B cell (primary cell): ENCODE measurements at regions not wholly inside any gene's neighbourhood (a gene's known extent, or its start where the extent isn't known, plus 50 kb on each side); places are given as distances from the start of the nearest gene placed in this dataset.
"Not testable (repeated sequence)": the region's sequence is repeated elsewhere in the genome, so short reads cannot be mapped to it uniquely, and the experiment has no call there.

Source experiments
- ATAC-seq: fragments of 200-7000 bp; cut with Tn5 transposase; one replicate; pipeline ENCODE4 v1.10.0; 2021; ENCODE audit warnings: low read depth, mild to moderate bottlenecking, moderate number of reproducible peaks, moderate library complexity
- CTCF ChIA-PET: fragments of 350-600 bp; sonication (Branson Sonifier 250); formaldehyde crosslinking; loops from one replicate; lab custom pipeline; 2021; ENCODE audit warnings: antibody characterized with exemption, inconsistent platforms; lab: Charles Lee
- POLR2A ChIA-PET: fragments of 350-600 bp; sonication (Branson Sonifier 250); formaldehyde crosslinking; loops from one replicate; lab custom pipeline; 2021; ENCODE audit warnings: antibody characterized with exemption; lab: Charles Lee
- DNase-seq: peaks from one replicate; pipeline ENCODE4 v3.0.0; 2013
- H2AFZ ChIP-seq: 2 replicates; pipeline ENCODE4 v1.6.1; 2012; ENCODE audit warnings: mild to moderate bottlenecking, low read depth, low read length; ENCODE audit not compliant: insufficient read depth, poor library complexity, severe bottlenecking
- H3K27ac ChIP-seq, 2 donors: 1 replicate in 1 of 2; 2 replicates in 1 of 2; pipeline ENCODE4 v1.5.1; 2012 to 2013; ENCODE audit warnings: low read length in 2 of 2, mild to moderate bottlenecking in 2 of 2, moderate library complexity in 1 of 2
- H3K27me3 ChIP-seq, 4 experiments: fragments of 200-600 bp in 1 of 4; sonication (generic) in 1 of 4; replicated peaks in 1 of 4; 1 replicate in 2 of 4; 2 replicates in 2 of 4; pipeline versions ENCODE4 v1.6.1 to v1.7.0; 2013 to 2016; ENCODE audit warnings: low read length in 3 of 4, mild to moderate bottlenecking in 2 of 4, mixed read lengths in 1 of 4, moderate library complexity in 1 of 4; ENCODE audit not compliant: insufficient read depth in 4 of 4, control insufficient read depth in 3 of 4; ENCODE audit errors: control extremely low read depth in 1 of 4
- H3K36me3 ChIP-seq, 2 experiments: replicated peaks in 1 of 2; 1 replicate in 1 of 2; 2 replicates in 1 of 2; pipeline versions ENCODE4 v1.6.1 to v1.7.1; 2013; ENCODE audit warnings: low read length in 1 of 2; ENCODE audit not compliant: insufficient read depth in 2 of 2, control insufficient read depth in 1 of 2; ENCODE audit errors: control extremely low read depth in 1 of 2, extremely low read depth in 1 of 2
- H3K4me1 ChIP-seq, 2 donors: fragments of 200-600 bp in 1 of 2; sonication (generic) in 1 of 2; 1 replicate in 1 of 2; 2 replicates in 1 of 2; pipeline versions ENCODE4 v1.5.1 to v1.6.1; 2013 to 2017; ENCODE audit warnings: low read length in 2 of 2; ENCODE audit not compliant: control insufficient read depth in 2 of 2, insufficient read depth in 2 of 2
- H3K4me2 ChIP-seq: replicated peaks from 2 replicates; pipeline ENCODE3; 2012; ENCODE audit warnings: mild to moderate bottlenecking, low read depth, low read length; ENCODE audit not compliant: poor library complexity, severe bottlenecking
- H3K4me3 ChIP-seq, 5 experiments: fragments of 200-600 bp in 1 of 5; sonication (generic) in 1 of 5; 1 replicate in 3 of 5; 2 replicates in 2 of 5; pipeline versions ENCODE4 v1.5.1 to v1.7.0; 2011 to 2016; ENCODE audit warnings: low read length in 4 of 5, mild to moderate bottlenecking in 4 of 5, low read depth in 2 of 5, control low read depth in 1 of 5, moderate library complexity in 1 of 5; ENCODE audit not compliant: insufficient read depth in 1 of 5; ENCODE audit errors: control extremely low read depth in 1 of 5, extremely low read depth in 1 of 5
- H3K79me2 ChIP-seq: fragments of 200-600 bp; sonication (generic); one replicate; pipeline ENCODE4 v1.6.0; 2016; ENCODE audit warnings: low read length; ENCODE audit not compliant: control insufficient read depth, insufficient read depth
- H3K9ac ChIP-seq: fragments of 200-600 bp; sonication (generic); 2 replicates; pipeline ENCODE4 v1.6.1; 2017; ENCODE audit warnings: mild to moderate bottlenecking, low read length, moderate library complexity
- H3K9me3 ChIP-seq, 3 donors: one replicate each; pipeline versions ENCODE4 v1.6.1 to v1.7.1; 2013; ENCODE audit warnings: low read length in 2 of 3; ENCODE audit not compliant: control insufficient read depth in 2 of 3, insufficient read depth in 1 of 3; ENCODE audit errors: control extremely low read depth in 1 of 3
- H4K20me1 ChIP-seq: 2 replicates; pipeline ENCODE4 v1.6.0; 2012; ENCODE audit warnings: mild to moderate bottlenecking, low read length; ENCODE audit not compliant: insufficient read depth, control insufficient read depth, poor library complexity, severe bottlenecking
- H3K27ac Mint-ChIP-seq: one replicate; pipeline ENCODE4 v1.8.0; 2021; ENCODE audit warnings: mixed read lengths
- H3K27me3 Mint-ChIP-seq: one replicate; pipeline ENCODE4 v1.8.0; 2021; ENCODE audit warnings: mixed read lengths
- H3K4me1 Mint-ChIP-seq: one replicate; pipeline ENCODE4 v1.8.0; 2021; ENCODE audit warnings: mixed read lengths
- H3K4me3 Mint-ChIP-seq: one replicate; pipeline ENCODE4 v1.8.0; 2021; ENCODE audit warnings: mixed read lengths
- H3K9me3 Mint-ChIP-seq: one replicate; pipeline ENCODE4 v1.8.0; 2022; ENCODE audit warnings: mixed read lengths; ENCODE audit not compliant: insufficient read depth
- EZH2 ChIP-seq: IDR thresholded peaks from 2 replicates; pipeline ENCODE4 v1.6.1; 2012; ENCODE audit warnings: borderline replicate concordance, low read depth, mild to moderate bottlenecking, moderate library complexity, low read length; ENCODE audit not compliant: insufficient read depth, poor library complexity, severe bottlenecking
- WGBS: methylation state at CpG from one replicate; pipeline ENCODE4 v1.1.5; 2013; ENCODE audit warnings: missing lambda C conversion rate; ENCODE audit not compliant: insufficient coverage; 5-methylcytosine and 5-hydroxymethylcytosine counted together
- intact Hi-C: fragments of 100-400 bp; cut with micrococcal nuclease; formaldehyde crosslinking; loops from one replicate; pipeline ENCODE4 v1.10.0; 2022
- TF ChIP-seq, protein P1 (sequence below): fragments of 200-600 bp; IDR thresholded peaks from one replicate; pipeline ENCODE4 v1.8.0; 2022; ENCODE audit warnings: antibody characterized with exemption, mild to moderate bottlenecking

DNA sequence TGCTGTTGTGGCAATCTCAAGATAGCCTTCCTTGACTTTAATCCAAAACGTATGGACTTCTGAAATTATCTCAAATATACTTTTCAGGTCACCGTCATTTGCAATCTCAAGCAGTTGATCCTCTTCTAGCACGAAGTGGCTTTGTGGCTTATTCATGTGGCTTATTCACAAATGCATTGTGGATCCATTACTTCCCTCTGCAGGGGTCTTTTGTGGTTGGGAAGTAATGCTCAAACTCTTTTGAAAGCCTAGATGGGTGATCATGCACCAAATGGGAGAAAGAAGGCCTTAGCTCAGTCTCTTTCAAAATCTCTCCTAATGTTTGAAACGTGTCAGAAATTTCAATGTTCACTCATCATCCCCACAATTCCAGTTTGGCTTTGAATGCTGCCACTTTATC, 597.2 kb upstream of the CDH10 start:
- no peaks in the 10 kb centered on the region for H3K4me1 ChIP-seq
- no peaks in the 10 kb centered on the region for H3K36me3 ChIP-seq
- intact Hi-C loops, result no loop called here
- Mint-ChIP-seq H3K27me3 (no peaks in the 10 kb centered on the region), H3K4me3 (no peak overlapping the region), H3K27ac (no peak overlapping the region), H3K4me1 (no peaks in the 10 kb centered on the region), H3K9me3 (peaks cover 1% of the 10 kb centered on the region)
- no peak overlapping the region for H3K4me2 ChIP-seq
- no peak overlapping the region for H3K27ac ChIP-seq
- ChIA-PET POLR2A (no interaction called here), CTCF (no interaction called here)
- H2AFZ ChIP-seq, result no peak overlapping the region
- no peak overlapping the region for H3K9ac ChIP-seq
- no peak for DNase-seq
- WGBS, result 81% methylated on average over 3 of the region's 4 CpGs
- H4K20me1 ChIP-seq, result no peaks in the 10 kb centered on the region
- no peaks in the 10 kb centered on the region for H3K79me2 ChIP-seq
- no peak for ATAC-seq
- H3K27me3 ChIP-seq, result no peaks in the 10 kb centered on the region
- H3K9me3 ChIP-seq, result peaks cover 0 to 3% (median 0%) of the 10 kb centered on the region in 3 donors
- TF ChIP-seq, protein P1, sequence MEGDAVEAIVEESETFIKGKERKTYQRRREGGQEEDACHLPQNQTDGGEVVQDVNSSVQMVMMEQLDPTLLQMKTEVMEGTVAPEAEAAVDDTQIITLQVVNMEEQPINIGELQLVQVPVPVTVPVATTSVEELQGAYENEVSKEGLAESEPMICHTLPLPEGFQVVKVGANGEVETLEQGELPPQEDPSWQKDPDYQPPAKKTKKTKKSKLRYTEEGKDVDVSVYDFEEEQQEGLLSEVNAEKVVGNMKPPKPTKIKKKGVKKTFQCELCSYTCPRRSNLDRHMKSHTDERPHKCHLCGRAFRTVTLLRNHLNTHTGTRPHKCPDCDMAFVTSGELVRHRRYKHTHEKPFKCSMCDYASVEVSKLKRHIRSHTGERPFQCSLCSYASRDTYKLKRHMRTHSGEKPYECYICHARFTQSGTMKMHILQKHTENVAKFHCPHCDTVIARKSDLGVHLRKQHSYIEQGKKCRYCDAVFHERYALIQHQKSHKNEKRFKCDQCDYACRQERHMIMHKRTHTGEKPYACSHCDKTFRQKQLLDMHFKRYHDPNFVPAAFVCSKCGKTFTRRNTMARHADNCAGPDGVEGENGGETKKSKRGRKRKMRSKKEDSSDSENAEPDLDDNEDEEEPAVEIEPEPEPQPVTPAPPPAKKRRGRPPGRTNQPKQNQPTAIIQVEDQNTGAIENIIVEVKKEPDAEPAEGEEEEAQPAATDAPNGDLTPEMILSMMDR, result no peak
- TF ChIP-seq EZH2, result no peak
- H3K4me3 ChIP-seq, result no peak overlapping the region

DNA sequence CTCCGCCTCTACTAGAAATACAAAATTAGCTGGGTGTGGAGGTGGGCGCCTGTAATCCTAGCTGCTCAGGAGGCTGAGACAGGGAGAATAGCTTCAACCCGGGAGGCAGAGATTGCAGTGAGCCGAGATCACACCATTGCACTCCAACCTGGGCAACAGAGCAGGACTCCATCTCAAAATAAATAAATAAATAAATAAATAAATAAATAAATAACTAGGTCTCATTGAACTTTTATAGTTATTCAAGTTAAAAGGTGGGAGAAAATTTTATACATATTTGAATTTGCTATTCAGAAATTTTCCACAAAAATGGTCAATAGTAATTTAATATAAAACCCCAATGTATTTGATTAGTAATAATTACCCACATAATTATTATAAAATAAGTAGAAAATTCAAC, 593.9 kb upstream of the CDH10 start:
- CTCF ChIA-PET, ATAC-seq, POLR2A ChIA-PET, DNase-seq, H3K4me1 Mint-ChIP-seq, H3K4me1 ChIP-seq, H3K27ac ChIP-seq, H3K27me3 Mint-ChIP-seq, H3K4me3 Mint-ChIP-seq, intact Hi-C loops, H3K27ac Mint-ChIP-seq, H3K36me3 ChIP-seq, H4K20me1 ChIP-seq, H2AFZ ChIP-seq, H3K9me3 Mint-ChIP-seq, H3K79me2 ChIP-seq, H3K27me3 ChIP-seq, H3K4me2 ChIP-seq, H3K9me3 ChIP-seq, H3K4me3 ChIP-seq, H3K9ac ChIP-seq: not testable (repeated sequence)
- WGBS, result no CpG with 5 or more reads among the region's 4 CpGs
